Neural progenitor cell (in vitro differentiated cells): ENCODE measurements at regions not wholly inside any gene's neighbourhood (a gene's known extent, or its start where the extent isn't known, plus 50 kb on each side); places are given as distances from the start of the nearest gene placed in this dataset.

Source experiments
- DNase-seq: peaks from one replicate; pipeline ENCODE4 v3.0.0-alpha.2; 2016; ENCODE audit warnings: low spot score
- H2AFZ ChIP-seq: fragments of 200-600 bp; sonication (generic); replicated peaks from 2 replicates; pipeline ENCODE4 v1.6.1; 2016; ENCODE audit warnings: antibody characterized with exemption
- H3F3A ChIP-seq: fragments of 200-600 bp; sonication (generic); 2 replicates; pipeline ENCODE4 v1.6.1; 2016; ENCODE audit warnings: antibody characterized with exemption, low read depth
- H3K27ac ChIP-seq: fragments of 200-600 bp; sonication (generic); 2 replicates; pipeline ENCODE4 v1.5.1; 2016; ENCODE audit warnings: mild to moderate bottlenecking
- H3K27me3 ChIP-seq: fragments of 200-600 bp; sonication (generic); 2 replicates; pipeline ENCODE4 v1.6.1; 2016; ENCODE audit warnings: mild to moderate bottlenecking, moderate library complexity
- H3K36me3 ChIP-seq: fragments of 200-600 bp; sonication (generic); 2 replicates; pipeline ENCODE4 v1.5.1; 2016
- H3K4me1 ChIP-seq: fragments of 200-600 bp; sonication (generic); 2 replicates; pipeline ENCODE4 v1.6.1; 2016; ENCODE audit warnings: mixed run types
- H3K4me2 ChIP-seq: fragments of 200-600 bp; sonication (generic); 2 replicates; pipeline ENCODE4 v1.6.1; 2016
- H3K4me3 ChIP-seq: fragments of 200-600 bp; sonication (generic); 2 replicates; pipeline ENCODE4 v1.5.1; 2016
- H3K79me2 ChIP-seq: fragments of 200-600 bp; sonication (generic); 2 replicates; pipeline ENCODE4 v1.6.1; 2016; ENCODE audit warnings: low read depth
- H3K9ac ChIP-seq: fragments of 200-600 bp; sonication (generic); 2 replicates; pipeline ENCODE4 v1.6.1; 2016
- H3K9me3 ChIP-seq: fragments of 200-600 bp; sonication (generic); 2 replicates; pipeline ENCODE4 v1.5.1; 2016; ENCODE audit warnings: low read depth
- H4K20me1 ChIP-seq: fragments of 200-600 bp; sonication (generic); 2 replicates; pipeline ENCODE4 v1.6.1; 2016; ENCODE audit warnings: low read depth
- H3K27ac Mint-ChIP-seq: 3 replicates; pipeline ENCODE4 v1.8.0; 2021; ENCODE audit warnings: mixed read lengths
- H3K27me3 Mint-ChIP-seq: 2 replicates; pipeline ENCODE4 v1.8.0; 2022; ENCODE audit warnings: low read depth, mild to moderate bottlenecking, inconsistent platforms, moderate library complexity, mixed read lengths; ENCODE audit not compliant: insufficient read depth
- H3K36me3 Mint-ChIP-seq: 3 replicates; pipeline ENCODE4 v1.8.0; 2021; ENCODE audit warnings: mixed read lengths
- H3K4me1 Mint-ChIP-seq: 3 replicates; pipeline ENCODE4 v1.8.0; 2021; ENCODE audit warnings: mixed read lengths
- H3K4me3 Mint-ChIP-seq: 3 replicates; pipeline ENCODE4 v1.8.0; 2021; ENCODE audit warnings: mild to moderate bottlenecking, moderate library complexity, mixed read lengths
- H3K9me3 Mint-ChIP-seq: 3 replicates; pipeline ENCODE4 v1.8.0; 2020; ENCODE audit warnings: mixed read lengths
- CTCF ChIP-seq: fragments of 200-600 bp; sonication (generic); IDR thresholded peaks from 2 replicates; pipeline ENCODE4 v1.5.1; 2017; ENCODE audit warnings: antibody characterized with exemption, mild to moderate bottlenecking
- EZH2 ChIP-seq: fragments of 200-600 bp; sonication (generic); IDR thresholded peaks from 2 replicates; pipeline ENCODE4 v1.6.1; 2017; ENCODE audit warnings: antibody characterized with exemption, mild to moderate bottlenecking, moderate library complexity
- EZH2phosphoT487 ChIP-seq: fragments of 200-600 bp; sonication (generic); IDR thresholded peaks from 2 replicates; pipeline ENCODE4 v1.6.1; 2017; ENCODE audit warnings: antibody characterized with exemption

GRCh38 chr3:130255442-130255841 lies 90.0 kb upstream of the COL6A5 start:
- Histone ChIP-seq H3F3A (no peaks in the 10 kb centered on the region), H3K4me1 (no peaks in the 10 kb centered on the region), H3K79me2 (no peaks in the 10 kb centered on the region), H2AFZ (no peak overlapping the region), H3K27me3 (no peaks in the 10 kb centered on the region), H3K9ac (no peak overlapping the region), H3K9me3 (no peaks in the 10 kb centered on the region), H3K27ac (no peak overlapping the region), H3K4me3 (no peak overlapping the region), H4K20me1 (no peaks in the 10 kb centered on the region), H3K4me2 (no peak overlapping the region), H3K36me3 (no peaks in the 10 kb centered on the region)
- no peak for TF ChIP-seq CTCF
- no peak for TF ChIP-seq EZH2
- no peak for TF ChIP-seq EZH2phosphoT487
- Mint-ChIP-seq H3K36me3 (no peaks in the 10 kb centered on the region), H3K9me3 (no peaks in the 10 kb centered on the region), H3K4me1 (no peaks in the 10 kb centered on the region), H3K27me3 (no peaks in the 10 kb centered on the region), H3K4me3 (no peak overlapping the region), H3K27ac (no peak overlapping the region)
- DNase-seq: no peak

- H3K36me3 Mint-ChIP-seq: no peaks in the 10 kb centered on the region
- no peaks in the 10 kb centered on the region for H3K9me3 Mint-ChIP-seq
- Histone ChIP-seq H3K4me2 (no peak overlapping the region), H3K4me3 (no peak overlapping the region), H3K9me3 (no peaks in the 10 kb centered on the region), H3F3A (no peaks in the 10 kb centered on the region), H2AFZ (no peak overlapping the region), H3K9ac (no peak overlapping the region), H3K79me2 (no peaks in the 10 kb centered on the region), H3K36me3 (no peaks in the 10 kb centered on the region), H3K27me3 (no peaks in the 10 kb centered on the region), H3K4me1 (no peaks in the 10 kb centered on the region), H3K27ac (no peak overlapping the region), H4K20me1 (no peaks in the 10 kb centered on the region)
- no peaks in the 10 kb centered on the region for H3K27me3 Mint-ChIP-seq
- no peak for TF ChIP-seq CTCF
- no peak for TF ChIP-seq EZH2
- TF ChIP-seq EZH2phosphoT487: no peak
- no peak overlapping the region for H3K4me3 Mint-ChIP-seq
- no peak overlapping the region for H3K27ac Mint-ChIP-seq
- no peak for DNase-seq
- no peaks in the 10 kb centered on the region for H3K4me1 Mint-ChIP-seq
Measured at GRCh38 chr3:130256821-130257340, 88.6 kb upstream of the COL6A5 start.

DNA sequence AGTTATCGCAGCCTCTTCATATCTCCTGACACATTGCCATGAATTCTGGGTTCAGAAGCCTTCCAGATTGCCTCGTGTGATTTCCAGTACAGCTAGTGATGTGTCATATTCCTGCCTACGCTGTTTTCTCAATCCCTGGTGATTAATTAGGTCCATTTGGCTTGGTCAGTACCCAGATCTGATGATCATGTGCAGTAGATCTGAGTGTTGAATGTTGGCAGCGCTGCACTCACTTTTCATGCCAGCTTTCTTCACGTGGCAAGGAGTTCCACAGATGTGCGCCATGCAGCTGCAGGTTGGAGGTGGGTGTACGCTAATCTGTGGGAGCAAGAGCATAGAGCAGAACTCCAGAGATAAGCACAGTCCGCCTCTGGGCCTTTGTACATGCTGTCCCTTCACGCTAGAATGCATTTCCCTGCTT lies 86.9 kb upstream of the COL6A5 start:
- H3K4me2 ChIP-seq: no peak overlapping the region
- H3K4me3 Mint-ChIP-seq: no peak overlapping the region
- H3K9me3 Mint-ChIP-seq: no peaks in the 10 kb centered on the region
- no peak overlapping the region for H3K4me3 ChIP-seq
- H3K27me3 Mint-ChIP-seq: no peaks in the 10 kb centered on the region
- no peak for TF ChIP-seq EZH2phosphoT487
- no peak for TF ChIP-seq EZH2
- no peak for TF ChIP-seq CTCF
- H3K27ac ChIP-seq: no peak overlapping the region
- H3K36me3 Mint-ChIP-seq: no peaks in the 10 kb centered on the region
- H3K27me3 ChIP-seq: no peaks in the 10 kb centered on the region
- no peaks in the 10 kb centered on the region for H3K9me3 ChIP-seq
- H3K9ac ChIP-seq: no peak overlapping the region
- no peaks in the 10 kb centered on the region for H3K36me3 ChIP-seq
- H4K20me1 ChIP-seq: no peaks in the 10 kb centered on the region
- no peaks in the 10 kb centered on the region for H3K4me1 Mint-ChIP-seq
- H3F3A ChIP-seq: no peaks in the 10 kb centered on the region
- no peak overlapping the region for H2AFZ ChIP-seq
- no peaks in the 10 kb centered on the region for H3K79me2 ChIP-seq
- H3K27ac Mint-ChIP-seq: peak overlapping the region; percentile 36
- DNase-seq: no peak
- no peaks in the 10 kb centered on the region for H3K4me1 ChIP-seq
